Effector memory CD8-positive, alpha-beta T cell (primary cell): ENCODE measurements at regions not wholly inside any gene's neighbourhood (a gene's known extent, or its start where the extent isn't known, plus 50 kb on each side); places are given as distances from the start of the nearest gene placed in this dataset.

ENCODE experiments used
- ATAC-seq: fragments of 150-1000 bp; cut with Tn5 transposase; replicated peaks from 2 replicates; pipeline ENCODE4 v1.10.0; 2021; ENCODE audit warnings: mild to moderate bottlenecking, moderate library complexity
- DNase-seq, 3 experiments: peaks; one replicate each; pipeline ENCODE4 v3.0.0; 2021
- H3K27ac Mint-ChIP-seq, 2 donors: one replicate each; pipeline ENCODE4 v1.8.0; 2022; ENCODE audit warnings: mild to moderate bottlenecking in 2 of 2, mixed read lengths in 2 of 2, moderate library complexity in 2 of 2
- H3K27me3 Mint-ChIP-seq, 2 donors: one replicate each; pipeline ENCODE4 v1.8.0; 2022; ENCODE audit warnings: mixed read lengths in 2 of 2
- H3K36me3 Mint-ChIP-seq: one replicate; pipeline ENCODE4 v1.8.0; 2022; ENCODE audit warnings: mild to moderate bottlenecking, moderate library complexity, mixed read lengths; ENCODE audit not compliant: insufficient read depth
- H3K4me1 Mint-ChIP-seq, 2 donors: one replicate each; pipeline ENCODE4 v1.8.0; 2022; ENCODE audit warnings: low read depth in 2 of 2, mixed read lengths in 2 of 2
- H3K4me3 Mint-ChIP-seq, 2 donors: one replicate each; pipeline ENCODE4 v1.8.0; 2022; ENCODE audit warnings: mild to moderate bottlenecking in 2 of 2, mixed read lengths in 2 of 2, moderate library complexity in 2 of 2
- H3K9me3 Mint-ChIP-seq, 2 donors: one replicate each; pipeline ENCODE4 v1.8.0; 2022; ENCODE audit warnings: mixed read lengths in 2 of 2

- ATAC-seq (no peak), DNase-seq (no peak)
- H3K4me3 Mint-ChIP-seq: no peak overlapping the region
- H3K9me3 Mint-ChIP-seq: peaks cover 5 to 15% of the 10 kb centered on the region in 2 donors
- peaks cover 3% of the 10 kb centered on the region for H3K36me3 Mint-ChIP-seq
- H3K4me1 Mint-ChIP-seq: no peaks in the 10 kb centered on the region
- peaks cover 43 to 60% of the 10 kb centered on the region in 2 donors for H3K27me3 Mint-ChIP-seq
- no peak overlapping the region for H3K27ac Mint-ChIP-seq
Measured at GRCh38 chr3:193754719-193755118, 161.7 kb downstream of the OPA1 start.

GRCh38 chr3:193756536-193756935, 163.5 kb downstream of the OPA1 start:
- Mint-ChIP-seq H3K9me3 (peaks cover 5 to 15% of the 10 kb centered on the region in 2 donors), H3K36me3 (peaks cover 3% of the 10 kb centered on the region), H3K4me1 (no peaks in the 10 kb centered on the region), H3K27ac (no peak overlapping the region), H3K4me3 (no peak overlapping the region), H3K27me3 (peaks cover 46 to 60% of the 10 kb centered on the region in 2 donors)
- DNase-seq: no peak
- ATAC-seq: no peak

GRCh38 chr3:193757457-193757856, 164.4 kb downstream of the OPA1 start:
- Mint-ChIP-seq H3K36me3 (peaks cover 3% of the 10 kb centered on the region), H3K27me3 (peaks cover 42 to 55% of the 10 kb centered on the region in 2 donors), H3K27ac (no peak overlapping the region), H3K4me1 (no peaks in the 10 kb centered on the region), H3K4me3 (no peak overlapping the region), H3K9me3 (peaks cover 5 to 15% of the 10 kb centered on the region in 2 donors)
- DNase-seq: no peak
- no peak for ATAC-seq

GRCh38 chr3:193761969-193762368, 169.0 kb downstream of the OPA1 start:
- H3K4me3 Mint-ChIP-seq: no peak overlapping the region
- H3K27me3 Mint-ChIP-seq: peaks cover 45 to 48% of the 10 kb centered on the region in 2 donors
- no peak overlapping the region for H3K27ac Mint-ChIP-seq
- DNase-seq (no peak), ATAC-seq (no peak)
- no peaks in the 10 kb centered on the region for H3K36me3 Mint-ChIP-seq
- H3K9me3 Mint-ChIP-seq: peaks cover 5 to 7% of the 10 kb centered on the region in 2 donors
- H3K4me1 Mint-ChIP-seq: no peaks in the 10 kb centered on the region

- DNase-seq: no peak
- no peaks in the 10 kb centered on the region for H3K36me3 Mint-ChIP-seq
- no peak overlapping the region for H3K27ac Mint-ChIP-seq
- ATAC-seq: no peak
- peaks cover under 1 to 3% of the 10 kb centered on the region in 2 donors for H3K9me3 Mint-ChIP-seq
- H3K27me3 Mint-ChIP-seq: peaks cover 42 to 47% of the 10 kb centered on the region in 2 donors
- no peaks in the 10 kb centered on the region for H3K4me1 Mint-ChIP-seq
- no peak overlapping the region for H3K4me3 Mint-ChIP-seq
Measured at GRCh38 chr3:193762657-193763056, 169.6 kb downstream of the OPA1 start.

DNA sequence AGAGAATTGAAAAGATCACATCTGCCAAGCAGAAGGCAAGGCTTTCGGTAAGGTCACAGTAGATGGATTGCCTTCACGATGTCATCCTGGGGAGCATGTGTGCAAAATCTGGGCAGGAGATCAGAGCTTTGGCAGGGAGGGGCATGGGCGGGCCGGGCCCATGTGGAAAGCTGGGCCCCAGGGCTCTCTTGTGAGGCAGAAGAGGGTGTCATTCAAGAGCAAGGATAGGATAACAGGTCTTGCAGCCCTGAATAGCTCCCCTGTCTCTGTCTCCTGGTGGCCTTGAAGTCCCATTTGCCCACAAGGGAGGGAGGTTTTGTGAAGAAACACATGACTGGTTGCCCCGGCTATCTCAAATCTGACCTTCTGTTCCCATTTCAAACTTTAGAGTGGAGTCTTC, 172.0 kb downstream of the OPA1 start:
- no peak overlapping the region for H3K27ac Mint-ChIP-seq
- H3K4me3 Mint-ChIP-seq: no peak overlapping the region
- H3K27me3 Mint-ChIP-seq: peaks cover 30 to 44% of the 10 kb centered on the region in 2 donors
- no peak for DNase-seq
- no peaks in the 10 kb centered on the region for H3K9me3 Mint-ChIP-seq
- no peaks in the 10 kb centered on the region for H3K4me1 Mint-ChIP-seq
- no peak for ATAC-seq
- H3K36me3 Mint-ChIP-seq: no peaks in the 10 kb centered on the region

- Mint-ChIP-seq H3K4me1 (no peaks in the 10 kb centered on the region), H3K4me3 (no peak overlapping the region), H3K36me3 (no peaks in the 10 kb centered on the region), H3K27me3 (peaks cover 23 to 57% of the 10 kb centered on the region in 2 donors), H3K27ac (no peak overlapping the region), H3K9me3 (no peaks in the 10 kb centered on the region)
- ATAC-seq (no peak), DNase-seq (no peak)
Measured at GRCh38 chr3:193767353-193768069, 174.5 kb downstream of the OPA1 start.

DNA sequence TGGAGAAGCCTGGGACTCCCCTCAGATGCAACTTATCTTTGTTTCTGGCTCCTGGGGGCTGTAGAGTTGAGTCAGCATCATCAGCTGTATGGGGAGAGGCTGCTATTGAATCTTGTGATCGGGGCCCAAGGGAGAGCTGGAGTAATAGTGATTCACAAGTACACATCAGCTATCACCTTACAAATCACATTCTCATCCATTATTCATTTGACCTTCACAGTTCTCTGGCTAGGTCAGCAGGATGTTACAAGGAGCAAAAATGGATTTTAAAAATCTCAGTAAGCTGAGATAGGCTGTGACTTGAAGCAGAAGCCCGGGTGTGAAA, 175.0 kb downstream of the OPA1 start:
- Mint-ChIP-seq H3K27ac (no peak overlapping the region), H3K4me1 (no peaks in the 10 kb centered on the region), H3K36me3 (no peaks in the 10 kb centered on the region), H3K4me3 (no peak overlapping the region), H3K9me3 (no peaks in the 10 kb centered on the region), H3K27me3 (peaks cover 23 to 57% of the 10 kb centered on the region in 2 donors)
- no peak for DNase-seq
- ATAC-seq: no peak

GRCh38 chr3:193769437-193769836, 176.4 kb downstream of the OPA1 start:
- Mint-ChIP-seq H3K4me1 (no peaks in the 10 kb centered on the region), H3K36me3 (no peaks in the 10 kb centered on the region), H3K27ac (no peak overlapping the region), H3K27me3 (peaks cover 14 to 56% of the 10 kb centered on the region in 2 donors), H3K9me3 (no peaks in the 10 kb centered on the region), H3K4me3 (no peak overlapping the region)
- ATAC-seq (no peak), DNase-seq (no peak)

- H3K27ac Mint-ChIP-seq: no peak overlapping the region
- H3K36me3 Mint-ChIP-seq: peaks cover 2% of the 10 kb centered on the region
- no peaks in the 10 kb centered on the region for H3K4me1 Mint-ChIP-seq
- H3K4me3 Mint-ChIP-seq: no peak overlapping the region
- no peaks in the 10 kb centered on the region for H3K9me3 Mint-ChIP-seq
- DNase-seq (no peak), ATAC-seq (no peak)
- peaks cover 25 to 59% of the 10 kb centered on the region in 2 donors for H3K27me3 Mint-ChIP-seq
Measured at GRCh38 chr3:193771011-193771652, 178.1 kb downstream of the OPA1 start.

- Mint-ChIP-seq H3K4me3 (no peak overlapping the region), H3K4me1 (no peaks in the 10 kb centered on the region), H3K9me3 (no peaks in the 10 kb centered on the region), H3K27me3 (peaks cover 25 to 57% of the 10 kb centered on the region in 2 donors), H3K36me3 (peaks cover 2% of the 10 kb centered on the region), H3K27ac (no peak overlapping the region)
- no peak for DNase-seq
- no peak for ATAC-seq
Measured at GRCh38 chr3:193771653-193772421, 178.8 kb downstream of the OPA1 start.

DNA sequence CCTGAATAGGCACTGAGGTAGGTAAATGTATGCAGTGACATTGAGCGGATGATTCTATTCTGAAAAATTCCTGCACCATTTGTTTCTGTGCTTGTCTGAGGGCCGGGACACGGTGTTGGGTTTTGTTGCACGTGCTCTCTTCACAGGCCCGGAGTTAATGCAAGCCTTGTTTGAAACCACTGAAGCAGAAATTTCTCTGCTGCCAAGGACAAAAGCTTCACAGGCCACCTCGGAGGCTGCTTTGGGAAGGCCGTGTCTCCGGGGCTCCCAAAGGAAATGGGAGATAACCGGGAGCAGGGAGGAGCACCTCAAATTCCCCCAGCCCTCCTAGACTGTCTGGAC, 179.4 kb downstream of the OPA1 start:
- ATAC-seq (no peak), DNase-seq (no peak)
- H3K4me1 Mint-ChIP-seq: no peaks in the 10 kb centered on the region
- peaks cover 2% of the 10 kb centered on the region for H3K36me3 Mint-ChIP-seq
- no peak overlapping the region for H3K27ac Mint-ChIP-seq
- peaks cover 25 to 52% of the 10 kb centered on the region in 2 donors for H3K27me3 Mint-ChIP-seq
- no peaks in the 10 kb centered on the region for H3K9me3 Mint-ChIP-seq
- H3K4me3 Mint-ChIP-seq: no peak overlapping the region

DNA sequence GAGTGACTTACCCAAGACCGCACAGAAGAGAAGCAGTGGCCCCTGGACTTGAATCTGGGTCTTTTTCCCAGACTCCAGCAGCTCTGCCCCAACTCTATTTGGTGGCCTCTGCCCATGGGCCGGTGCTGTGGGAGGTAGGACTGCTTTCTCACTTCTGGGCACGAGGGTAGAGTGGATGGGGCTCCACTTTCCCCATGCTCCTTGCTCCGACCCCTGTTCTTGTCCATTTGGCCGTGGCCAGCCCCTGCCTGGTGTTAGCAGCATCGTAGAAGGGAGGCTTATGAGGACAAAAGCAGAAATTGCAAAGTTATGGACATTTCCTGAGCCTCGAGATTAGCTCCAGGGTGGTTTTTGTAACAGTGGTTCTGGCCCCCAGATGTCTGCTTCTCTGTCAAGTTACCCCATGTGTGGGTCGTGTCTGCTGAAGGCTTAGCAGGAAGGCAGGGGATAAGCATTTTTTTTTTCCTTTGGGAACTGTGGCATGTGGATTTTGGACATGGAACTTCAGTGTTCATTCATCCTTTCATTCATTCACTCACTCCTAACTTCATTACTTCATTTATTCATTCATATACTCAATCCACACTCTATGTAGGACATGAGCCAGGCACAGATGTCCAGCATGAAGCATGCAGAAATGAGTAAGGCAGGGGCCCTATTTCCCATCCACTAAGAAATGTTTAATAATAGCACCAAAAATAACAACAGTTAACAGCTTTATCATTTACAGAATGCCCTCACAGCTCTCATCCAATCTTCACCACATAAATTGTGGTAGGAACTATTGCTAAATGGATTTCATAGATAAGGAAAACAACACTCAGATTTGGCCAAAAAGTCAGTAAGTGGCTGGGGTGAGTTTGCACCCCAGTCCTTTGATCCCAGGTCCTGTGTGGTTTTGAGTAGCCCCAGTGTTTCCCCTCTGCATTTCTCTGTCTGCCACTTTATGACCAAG, 180.5 kb downstream of the OPA1 start:
- H3K9me3 Mint-ChIP-seq: no peaks in the 10 kb centered on the region
- H3K4me3 Mint-ChIP-seq: no peak overlapping the region
- peaks cover 2% of the 10 kb centered on the region for H3K36me3 Mint-ChIP-seq
- H3K27me3 Mint-ChIP-seq: peaks cover 25 to 52% of the 10 kb centered on the region in 2 donors
- no peaks in the 10 kb centered on the region for H3K4me1 Mint-ChIP-seq
- no peak overlapping the region for H3K27ac Mint-ChIP-seq
- DNase-seq (no peak), ATAC-seq (no peak)
